Aorta (tissue), 5 donors: ENCODE measurements at regions not wholly inside any gene's neighbourhood (a gene's known extent, or its start where the extent isn't known, plus 50 kb on each side); places are given as distances from the start of the nearest gene placed in this dataset.

ENCODE experiments used
- ATAC-seq: fragments of 200-7000 bp; cut with Tn5 transposase; one replicate; pipeline ENCODE4 v1.9.1; 2022; ENCODE audit warnings: moderate library complexity; ENCODE audit not compliant: low FRiP score
- DNase-seq, 2 donors: peaks; one replicate each; pipeline ENCODE4 v3.0.0-alpha.2; 2020
- H3K27ac ChIP-seq, 2 donors: one replicate each; pipeline ENCODE4 v1.5.1; 2013; ENCODE audit warnings: low read length in 2 of 2, mild to moderate bottlenecking in 2 of 2, moderate library complexity in 2 of 2, control low read depth in 1 of 2, inconsistent platforms in 1 of 2, low read depth in 1 of 2
- H3K27me3 ChIP-seq, 2 donors: one replicate each; pipeline ENCODE4 v1.6.1; 2013; ENCODE audit warnings: control low read depth in 1 of 2, low read length in 1 of 2, mild to moderate bottlenecking in 1 of 2, moderate library complexity in 1 of 2; ENCODE audit not compliant: insufficient read depth in 2 of 2, control insufficient read depth in 1 of 2
- H3K36me3 ChIP-seq, 2 donors: one replicate each; pipeline ENCODE4 v1.6.1; 2013; ENCODE audit warnings: control low read depth in 1 of 2, low read length in 1 of 2, mild to moderate bottlenecking in 1 of 2; ENCODE audit not compliant: insufficient read depth in 2 of 2, control insufficient read depth in 1 of 2
- H3K4me1 ChIP-seq, 2 donors: one replicate each; pipeline ENCODE4 v1.6.1; 2013; ENCODE audit warnings: low read length in 2 of 2, control low read depth in 1 of 2, mild to moderate bottlenecking in 1 of 2, moderate library complexity in 1 of 2; ENCODE audit not compliant: insufficient read depth in 2 of 2, control insufficient read depth in 1 of 2
- H3K4me3 ChIP-seq, 2 donors: one replicate each; pipeline ENCODE4 v1.5.1; 2013; ENCODE audit warnings: low read length in 2 of 2, control low read depth in 1 of 2, mild to moderate bottlenecking in 1 of 2
- H3K9me3 ChIP-seq: one replicate; pipeline ENCODE4 v1.6.1; 2013; ENCODE audit warnings: mild to moderate bottlenecking, low read length; ENCODE audit not compliant: control insufficient read depth
- WGBS, 2 donors: extraction: QIAGEN DNeasy Blood & Tissue Kit; methylation state at CpG; one replicate each; pipeline ENCODE4 v1.1.7; 2013; 5-methylcytosine and 5-hydroxymethylcytosine counted together
- intact Hi-C, 2 donors: fragments of 100-400 bp; cut with DNase I; formaldehyde crosslinking; loops; one replicate each; pipeline versions ENCODE4 v1.14.2 to v1.15.0; 2022
- donor health status: healthy with polysubstance abuse.
- donor health status: Bipolar disorder and iron deficiency.
- donor health status: DM: no; HTN: no; CAD: no.
- donor health status: DM: no; HTN: no; CAD: no.
- donor health status: DM: yes; HTN: yes; CAD: no.

DNA sequence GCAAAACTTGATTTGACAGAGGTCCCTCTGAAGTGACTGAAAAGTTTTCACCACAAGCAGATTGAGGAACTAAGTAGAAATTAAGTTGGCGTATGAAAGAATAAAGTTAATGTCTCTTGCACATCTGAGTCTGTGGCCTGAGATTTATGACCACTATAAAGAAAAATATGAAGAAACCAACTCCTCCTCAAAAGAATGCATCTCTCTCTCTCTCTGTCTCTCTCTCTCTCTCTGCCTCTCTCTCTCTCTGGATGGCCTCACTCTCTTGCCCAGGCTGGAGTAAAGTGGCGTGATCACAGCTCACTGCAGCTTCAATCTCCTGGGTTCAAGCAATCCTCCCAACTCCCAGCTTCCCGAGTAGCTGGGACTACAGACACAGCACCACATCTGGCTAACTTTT is 55.2 kb downstream of the RPL22L1 start:
- intact Hi-C loops: loop anchor here (2.0 to 10.0 kb wide), 4 partner anchors 260 to 503 kb away; partner anchors contain the start of gene CLDN11 (in 1 of the 2)
- no peaks in the 10 kb centered on the region for H3K27me3 ChIP-seq
- H3K36me3 ChIP-seq: no peaks in the 10 kb centered on the region
- DNase-seq: no peak
- H3K9me3 ChIP-seq: no peaks in the 10 kb centered on the region
- 78 to 84% methylated on average over 3 of the region's 3 CpGs for WGBS, 2 donors
- H3K27ac ChIP-seq: no peak overlapping the region
- no peak for ATAC-seq
- H3K4me1 ChIP-seq: no peaks in the 10 kb centered on the region
- no peak overlapping the region for H3K4me3 ChIP-seq

DNA sequence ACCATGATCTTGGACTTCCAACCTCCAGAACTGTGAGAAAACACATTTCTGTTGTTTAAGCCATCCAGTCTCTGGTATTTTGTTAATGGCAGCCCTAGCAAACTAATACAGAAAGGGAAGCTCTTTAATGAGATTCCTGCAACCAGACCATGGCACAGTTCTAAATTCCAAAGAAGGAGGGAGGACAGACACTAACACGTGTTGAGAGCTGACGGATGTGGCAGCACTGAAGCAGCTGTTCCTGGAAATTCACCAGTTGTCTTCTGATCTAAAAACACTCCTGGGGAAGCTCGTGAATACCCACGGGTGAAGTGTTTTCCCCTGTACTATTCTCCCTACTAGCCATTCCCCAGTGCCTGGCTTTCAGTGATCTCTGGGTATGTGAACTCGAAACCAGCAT is 56.7 kb downstream of the RPL22L1 start:
- ATAC-seq: no peak
- Histone ChIP-seq H3K36me3 (no peaks in the 10 kb centered on the region), H3K4me1 (no peaks in the 10 kb centered on the region), H3K27me3 (no peaks in the 10 kb centered on the region), H3K4me3 (no peak overlapping the region), H3K27ac (no peak overlapping the region), H3K9me3 (no peaks in the 10 kb centered on the region)
- no peak for DNase-seq
- intact Hi-C loops: loop anchor here (2.0 to 10.0 kb wide), 4 partner anchors 258 to 501 kb away; no protein-coding TSS in a partner anchor
- WGBS, 2 donors: 81 to 85% methylated on average over 5 of the region's 5 CpGs

DNA sequence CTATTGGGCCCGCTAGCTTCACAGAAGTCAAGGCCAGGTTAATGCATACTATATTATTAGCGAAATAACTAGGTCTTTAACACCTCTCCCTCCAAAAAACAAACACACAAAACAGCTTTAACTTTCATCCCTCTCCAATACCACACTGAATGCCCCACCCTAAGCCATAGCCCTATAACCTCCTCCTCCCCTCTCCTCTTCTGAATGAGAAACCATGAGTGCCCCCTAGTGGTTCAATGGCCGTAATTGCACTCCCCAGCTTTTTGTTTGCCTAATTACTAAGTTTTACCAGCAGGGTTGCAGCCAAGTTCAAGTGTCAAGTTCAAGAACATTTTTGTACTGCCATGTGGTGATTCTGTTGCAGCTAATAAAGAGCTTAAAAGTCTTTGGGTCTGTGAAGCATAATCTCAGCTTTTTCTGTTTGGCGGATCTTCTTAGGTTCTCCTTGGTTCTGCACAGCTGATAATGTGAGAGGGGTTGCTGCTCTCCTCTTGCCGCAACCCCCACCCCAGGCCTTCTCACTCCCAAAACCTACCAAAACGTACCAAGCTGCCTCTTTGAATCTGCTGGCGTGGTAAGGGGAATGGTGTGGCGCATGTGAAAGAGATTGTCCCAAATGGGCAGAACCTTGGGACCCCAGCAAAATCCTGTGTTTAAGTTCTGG is 57.9 kb downstream of the RPL22L1 start:
- intact Hi-C loops: loop anchor here (2.0 to 10.0 kb wide), 4 partner anchors 257 to 500 kb away; no protein-coding TSS in a partner anchor
- H3K4me1 ChIP-seq: no peaks in the 10 kb centered on the region
- no peaks in the 10 kb centered on the region for H3K36me3 ChIP-seq
- H3K4me3 ChIP-seq: no peak overlapping the region
- WGBS, 2 donors: 73 to 74% methylated on average over 8 of the region's 8 CpGs
- peak in 1 of 2 donors; percentile 64 for DNase-seq
- H3K9me3 ChIP-seq: no peaks in the 10 kb centered on the region
- no peaks in the 10 kb centered on the region for H3K27me3 ChIP-seq
- peak; percentile 75 for ATAC-seq
- H3K27ac ChIP-seq: no peak overlapping the region

DNA sequence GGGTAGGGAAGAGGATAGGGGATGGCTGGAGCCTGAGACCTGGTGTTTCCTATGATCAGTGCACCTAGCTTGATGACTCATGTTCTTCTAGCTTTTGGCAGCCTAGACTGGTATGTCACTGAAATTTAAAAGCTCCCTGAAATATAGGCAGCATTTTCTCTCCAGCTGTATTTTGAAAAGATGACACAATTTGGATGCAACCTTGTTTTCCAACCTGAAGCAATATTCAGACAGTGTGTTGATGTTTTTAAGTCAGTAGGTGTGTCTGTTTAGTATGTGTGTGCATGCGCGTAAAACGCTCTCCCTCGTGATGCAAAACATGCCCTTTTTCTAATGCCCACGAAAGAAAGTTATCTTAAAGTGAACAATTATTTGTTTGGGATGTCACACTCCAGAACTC is 58.5 kb downstream of the RPL22L1 start:
- Histone ChIP-seq H3K4me1 (no peaks in the 10 kb centered on the region), H3K27me3 (no peaks in the 10 kb centered on the region), H3K4me3 (no peak overlapping the region), H3K9me3 (no peaks in the 10 kb centered on the region), H3K36me3 (no peaks in the 10 kb centered on the region), H3K27ac (no peak overlapping the region)
- ATAC-seq: no peak
- intact Hi-C loops: loop anchor here (5.0 to 10.0 kb wide), 3 partner anchors 257 to 499 kb away; no protein-coding TSS in a partner anchor
- WGBS, 2 donors: 80% methylated on average over 5 of the region's 5 CpGs
- DNase-seq: no peak

DNA sequence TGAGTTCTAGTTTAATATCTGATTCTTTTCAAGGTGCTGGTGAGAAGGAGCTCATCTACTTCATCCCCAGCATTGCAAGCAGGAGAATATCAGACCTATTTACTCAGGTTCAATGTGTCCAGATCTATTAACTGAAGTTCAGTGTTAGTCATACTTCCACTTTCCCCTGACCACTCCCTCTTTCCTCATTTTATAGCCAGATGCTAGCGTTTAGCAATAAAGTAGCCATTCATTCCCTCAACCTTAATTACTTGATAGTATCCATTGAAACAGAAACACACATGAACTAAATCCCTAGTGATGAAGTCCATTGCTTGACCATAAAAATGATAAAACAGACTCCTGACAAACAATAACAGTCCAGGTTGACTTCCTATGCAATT is 60.0 kb downstream of the RPL22L1 start:
- H3K9me3 ChIP-seq: no peaks in the 10 kb centered on the region
- H3K27ac ChIP-seq: no peak overlapping the region
- DNase-seq (no peak), ATAC-seq (no peak)
- no peak overlapping the region for H3K4me3 ChIP-seq
- intact Hi-C loops: loop anchor here (5.0 to 10.0 kb wide), 4 partner anchors 195 to 498 kb away; no protein-coding TSS in a partner anchor
- 32 to 48% methylated on average over 1 of the region's 1 CpG for WGBS, 2 donors
- no peaks in the 10 kb centered on the region for H3K4me1 ChIP-seq
- H3K36me3 ChIP-seq: no peaks in the 10 kb centered on the region
- H3K27me3 ChIP-seq: no peaks in the 10 kb centered on the region

DNA sequence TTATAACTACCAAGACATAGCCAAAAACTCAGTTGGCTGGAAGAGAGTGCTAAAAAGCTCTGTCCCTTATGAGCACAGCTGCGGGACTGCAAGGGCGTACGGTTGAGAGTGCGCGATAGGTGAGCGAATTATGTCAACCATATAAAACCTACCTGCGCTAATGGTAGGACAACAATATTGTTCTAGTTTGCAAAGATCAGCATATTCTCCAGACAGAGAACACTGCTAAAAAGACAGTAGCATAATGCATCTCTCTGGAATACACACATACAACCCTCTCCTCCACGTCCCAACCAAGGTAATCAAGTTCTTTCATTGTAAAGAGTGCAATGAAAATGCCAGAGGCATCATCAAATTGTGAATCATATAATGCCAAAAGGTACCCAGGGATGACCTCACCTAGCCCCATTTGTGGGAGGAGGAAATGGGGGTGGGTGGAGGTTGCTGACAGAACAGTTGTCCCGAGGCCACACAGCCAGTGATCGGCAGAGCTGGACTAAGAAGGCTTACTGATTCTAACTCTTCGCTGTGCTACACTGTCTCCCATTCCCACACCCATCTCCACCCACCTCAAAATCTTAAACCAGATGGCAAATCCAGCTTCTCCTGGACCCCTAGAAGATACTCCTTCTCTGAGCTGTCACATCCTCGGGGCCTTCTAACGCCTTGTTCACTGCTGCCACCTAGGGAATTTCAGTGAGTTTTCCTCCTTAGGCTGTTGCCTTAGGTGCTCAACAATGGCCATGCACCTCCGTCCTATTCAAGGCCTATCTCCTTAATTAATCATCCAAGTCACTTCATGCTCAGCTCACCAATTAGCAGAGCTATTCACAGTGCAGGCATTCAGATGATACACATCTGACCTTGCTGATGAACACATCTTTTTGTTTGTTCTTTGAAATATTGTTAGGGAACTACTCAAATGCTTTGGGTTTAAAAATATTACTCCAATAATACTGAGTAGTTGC is 60.7 kb downstream of the RPL22L1 start:
- no peak overlapping the region for H3K4me3 ChIP-seq
- ATAC-seq (peak; percentile 69), DNase-seq (no peak)
- intact Hi-C loops: loop anchor here in 1 of 2 donors (10.0 kb wide), 1 partner anchor 194 kb away; no protein-coding TSS in a partner anchor
- no peaks in the 10 kb centered on the region for H3K36me3 ChIP-seq
- no peaks in the 10 kb centered on the region for H3K27me3 ChIP-seq
- H3K27ac ChIP-seq: no peak overlapping the region
- H3K9me3 ChIP-seq: no peaks in the 10 kb centered on the region
- no peaks in the 10 kb centered on the region for H3K4me1 ChIP-seq
- WGBS, 2 donors: 72% methylated on average over 14 of the region's 14 CpGs

DNA sequence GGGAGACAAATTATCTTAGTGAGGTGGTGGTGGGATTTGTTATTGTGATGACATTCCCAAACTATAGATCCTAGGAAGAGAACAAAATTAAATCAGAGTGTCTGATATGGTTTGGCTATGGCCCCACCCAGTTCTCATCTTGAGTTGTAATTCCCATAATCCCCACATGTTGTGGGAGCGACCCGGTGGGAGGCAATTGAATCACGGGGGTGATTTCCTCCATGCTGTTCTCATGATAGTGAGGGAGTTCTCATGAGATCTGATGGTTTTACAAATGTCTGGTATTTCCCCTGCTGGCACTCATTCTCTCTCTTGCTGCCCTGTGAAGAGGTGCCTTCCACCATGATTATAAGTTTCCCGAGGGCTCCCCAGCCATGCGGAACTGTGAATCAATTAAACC is 62.0 kb downstream of the RPL22L1 start:
- H3K27ac ChIP-seq: no peak overlapping the region
- WGBS, 2 donors: 78 to 83% methylated on average over 5 of the region's 5 CpGs
- H3K36me3 ChIP-seq: no peaks in the 10 kb centered on the region
- intact Hi-C loops: loop anchor here in 1 of 2 donors (10.0 kb wide), 1 partner anchor 193 kb away; no protein-coding TSS in a partner anchor
- H3K27me3 ChIP-seq: no peaks in the 10 kb centered on the region
- no peaks in the 10 kb centered on the region for H3K4me1 ChIP-seq
- H3K9me3 ChIP-seq: no peaks in the 10 kb centered on the region
- no peak overlapping the region for H3K4me3 ChIP-seq
- ATAC-seq (no peak), DNase-seq (no peak)

DNA sequence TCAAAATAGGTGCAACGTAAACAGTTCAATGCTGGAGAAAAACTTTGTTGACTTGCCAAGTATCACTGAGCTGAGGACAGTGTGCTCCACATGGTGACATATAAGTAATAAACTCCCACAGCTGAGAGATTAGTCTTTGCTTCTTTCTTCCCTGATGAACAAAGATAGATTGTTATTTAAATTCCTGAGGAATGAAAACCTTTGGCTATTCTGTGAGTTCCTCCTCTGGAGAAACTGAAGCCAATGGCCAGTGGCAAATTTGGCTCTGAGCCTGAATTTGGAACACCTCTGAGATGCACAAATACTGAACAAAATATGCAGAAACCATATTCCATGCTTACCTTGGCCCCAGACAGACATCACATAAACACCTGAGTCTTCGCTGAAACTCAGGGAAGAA is 63.3 kb downstream of the RPL22L1 start:
- intact Hi-C loops: loop anchor here in 1 of 2 donors (10.0 kb wide), 1 partner anchor 192 kb away; no protein-coding TSS in a partner anchor
- no peaks in the 10 kb centered on the region for H3K9me3 ChIP-seq

More for the DNA sequence above, 63.3 kb downstream of the RPL22L1 start:
- ATAC-seq (no peak), DNase-seq (no peak)
- 92 to 93% methylated on average over 2 of the region's 2 CpGs for WGBS, 2 donors
- Histone ChIP-seq H3K36me3 (no peaks in the 10 kb centered on the region), H3K27me3 (no peaks in the 10 kb centered on the region), H3K27ac (no peak overlapping the region), H3K4me1 (no peaks in the 10 kb centered on the region), H3K4me3 (no peak overlapping the region)
